SK-N-SH (cell line): ENCODE measurements at regions not wholly inside any gene's neighbourhood (a gene's known extent, or its start where the extent isn't known, plus 50 kb on each side); places are given as distances from the start of the nearest gene placed in this dataset.

ENCODE experiments used
- CHD2 ChIP-seq: fragments of 150-350 bp; IDR thresholded peaks from 2 replicates; pipeline ENCODE4 v1.6.1; 2018; ENCODE audit warnings: low read length; ENCODE audit not compliant: partially characterized antibody
- CTCF ChIP-seq: fragments of 200-600 bp; sonication (generic); IDR thresholded peaks from 2 replicates; pipeline ENCODE4 v1.6.1; 2017; ENCODE audit warnings: antibody characterized with exemption, mild to moderate bottlenecking, moderate library complexity
- FOXJ3 ChIP-seq: sonication (generic); formaldehyde crosslinking; IDR thresholded peaks from 2 replicates; pipeline ENCODE4 v1.5.1; 2020; ENCODE audit warnings: mild to moderate bottlenecking, missing genetic modification reagents
- IRF3 ChIP-seq: fragments of 150-350 bp; IDR thresholded peaks from 2 replicates; pipeline ENCODE4 v1.6.1; 2016; ENCODE audit warnings: mild to moderate bottlenecking, low read depth, low read length
- MAX ChIP-seq: IDR thresholded peaks from 2 replicates; pipeline ENCODE4 v1.4.0; 2012; ENCODE audit warnings: low read depth
- MEF2A ChIP-seq: IDR thresholded peaks from 2 replicates; pipeline ENCODE4 v1.4.0; 2012; ENCODE audit warnings: low read depth, borderline replicate concordance
- PBX3 ChIP-seq: IDR thresholded peaks from 2 replicates; pipeline ENCODE4; 2012
- POLR2AphosphoS5 ChIP-seq: IDR thresholded peaks from 2 replicates; pipeline ENCODE4 v1.6.1; 2012; ENCODE audit warnings: low read depth, low read length
- RCOR1 ChIP-seq: fragments of 150-350 bp; IDR thresholded peaks from 2 replicates; pipeline ENCODE4 v1.6.1; 2017; ENCODE audit warnings: antibody characterized with exemption, low read length
- RFX5 ChIP-seq: IDR thresholded peaks from 2 replicates; pipeline ENCODE4 v1.6.1; 2012; ENCODE audit warnings: mild to moderate bottlenecking, improper control_type of control experiment, low read length
- SIN3A ChIP-seq: IDR thresholded peaks from 2 replicates; pipeline ENCODE4 v1.6.1; 2012; ENCODE audit warnings: low read depth, mild to moderate bottlenecking, low read length, moderate library complexity, borderline replicate concordance
- TAF1 ChIP-seq: IDR thresholded peaks from 2 replicates; pipeline ENCODE4 v1.6.1; 2012; ENCODE audit warnings: low read depth, mild to moderate bottlenecking, low read length, moderate library complexity, borderline replicate concordance

GRCh38 chr20:40925829-40926510 is 102.7 kb upstream of the TOP1 start:
- no peak for TF ChIP-seq CTCF
- TF ChIP-seq RCOR1, result no peak
- TF ChIP-seq TAF1, result no peak
- TF ChIP-seq SIN3A, result no peak
- no peak for TF ChIP-seq FOXJ3
- TF ChIP-seq RFX5, result no peak
- no peak for TF ChIP-seq POLR2AphosphoS5
- no peak for TF ChIP-seq MEF2A
- TF ChIP-seq PBX3, result no peak
- TF ChIP-seq MAX, result no peak
- no peak for TF ChIP-seq CHD2
- no peak for TF ChIP-seq IRF3
